Smooth muscle cell (in vitro differentiated cells): ENCODE measurements at regions not wholly inside any gene's neighbourhood (a gene's known extent, or its start where the extent isn't known, plus 50 kb on each side); places are given as distances from the start of the nearest gene placed in this dataset.

ENCODE experiments used
- DNase-seq: peaks from one replicate; lab custom pipeline; 2025; ENCODE audit not compliant: unreplicated experiment; lab: John Stamatoyannopoulos, UW
- H2AFZ ChIP-seq: fragments of 200-600 bp; sonication (generic); 2 replicates; pipeline ENCODE4 v1.6.0; 2016; ENCODE audit warnings: antibody characterized with exemption, low read depth, mild to moderate bottlenecking
- H3F3A ChIP-seq: fragments of 200-600 bp; sonication (generic); 2 replicates; pipeline ENCODE4 v1.6.0; 2017; ENCODE audit warnings: antibody characterized with exemption, low read depth
- H3K27ac ChIP-seq: fragments of 200-600 bp; sonication (generic); 2 replicates; pipeline ENCODE4 v1.5.1; 2016; ENCODE audit warnings: low read depth, mild to moderate bottlenecking
- H3K27me3 ChIP-seq: fragments of 200-600 bp; sonication (generic); 2 replicates; pipeline ENCODE4 v1.6.1; 2016; ENCODE audit warnings: low read depth, mild to moderate bottlenecking
- H3K36me3 ChIP-seq: fragments of 200-600 bp; sonication (generic); 2 replicates; pipeline ENCODE4 v1.5.1; 2016; ENCODE audit warnings: low read depth
- H3K4me1 ChIP-seq: fragments of 200-600 bp; sonication (generic); 2 replicates; pipeline ENCODE4 v1.5.1; 2016; ENCODE audit warnings: low read depth
- H3K4me2 ChIP-seq: fragments of 200-600 bp; sonication (generic); 2 replicates; pipeline ENCODE4 v1.6.0; 2016; ENCODE audit warnings: mild to moderate bottlenecking
- H3K4me3 ChIP-seq: fragments of 200-600 bp; sonication (generic); 2 replicates; pipeline ENCODE4 v1.5.1; 2016; ENCODE audit warnings: mild to moderate bottlenecking
- H3K79me2 ChIP-seq: fragments of 200-600 bp; sonication (generic); 2 replicates; pipeline ENCODE4 v1.6.0; 2016; ENCODE audit warnings: low read depth, mild to moderate bottlenecking
- H3K9ac ChIP-seq: fragments of 200-600 bp; sonication (generic); 2 replicates; pipeline ENCODE4 v1.6.0; 2016; ENCODE audit warnings: low read depth
- H3K9me3 ChIP-seq: fragments of 200-600 bp; sonication (generic); replicated peaks from 2 replicates; pipeline ENCODE4 v1.5.1; 2016; ENCODE audit warnings: low read depth
- H4K20me1 ChIP-seq: fragments of 200-600 bp; sonication (generic); 2 replicates; pipeline ENCODE4 v1.6.0; 2016; ENCODE audit warnings: low read depth
- CTCF ChIP-seq: fragments of 200-600 bp; sonication (generic); IDR thresholded peaks from 2 replicates; pipeline ENCODE4 v1.5.1; 2017; ENCODE audit warnings: borderline replicate concordance, mild to moderate bottlenecking, antibody characterized with exemption; ENCODE audit not compliant: insufficient read depth, poor library complexity, severe bottlenecking
- WGBS: methylation state at CpG from one replicate; pipeline ENCODE4 v1.1.7; 2016; ENCODE audit warnings: low lambda C conversion rate; 5-methylcytosine and 5-hydroxymethylcytosine counted together

GRCh38 chr4:138542191-138542776, 300.1 kb upstream of the SLC7A11 start:
- 69% methylated on average over 1 of the region's 1 CpG for WGBS
- no peaks in the 10 kb centered on the region for H3K79me2 ChIP-seq

DNA sequence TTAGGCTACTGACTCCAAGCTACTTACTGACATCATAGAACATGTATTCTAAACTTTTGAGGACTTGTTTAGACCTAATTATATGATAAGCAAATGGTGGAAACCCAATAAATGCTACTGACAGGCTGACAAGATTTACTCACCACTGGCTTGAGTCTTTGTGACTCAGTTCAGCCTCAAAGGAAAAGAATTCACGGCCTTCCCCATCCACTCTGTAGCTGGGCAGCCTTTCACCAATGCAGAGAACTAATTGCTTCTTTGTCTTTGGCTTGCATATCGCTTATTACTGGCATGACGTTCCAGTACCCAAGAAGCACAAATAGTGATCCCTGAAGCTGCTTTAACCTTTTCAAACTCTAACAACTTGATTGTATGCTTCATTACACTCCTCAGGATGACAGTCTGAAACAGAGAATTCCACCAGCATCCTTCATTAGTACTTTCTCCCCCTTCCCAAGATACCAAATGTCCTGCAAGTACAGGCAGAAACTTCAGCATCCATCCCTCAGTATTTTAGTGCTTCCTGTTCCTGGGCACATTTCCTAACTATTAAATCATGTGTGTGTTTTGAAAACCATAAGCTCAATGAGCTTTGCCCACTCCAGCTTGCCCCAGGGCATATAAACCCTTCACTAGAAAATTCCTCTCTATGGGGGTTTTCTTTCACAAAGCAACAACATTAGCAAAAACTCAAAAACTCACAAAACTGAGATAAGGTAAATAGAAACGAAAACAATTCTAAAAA, 298.1 kb upstream of the SLC7A11 start:
- H3K36me3 ChIP-seq: no peaks in the 10 kb centered on the region
- no peak overlapping the region for H3K4me3 ChIP-seq
- H3K9me3 ChIP-seq: no peaks in the 10 kb centered on the region
- DNase-seq: no peak
- no peaks in the 10 kb centered on the region for H3F3A ChIP-seq
- H3K9ac ChIP-seq: no peak overlapping the region
- 45% methylated on average over 4 of the region's 4 CpGs for WGBS
- H4K20me1 ChIP-seq: no peaks in the 10 kb centered on the region
- H3K4me2 ChIP-seq: peak overlapping the region; percentile 5
- peaks cover 3% of the 10 kb centered on the region for H3K4me1 ChIP-seq
- H2AFZ ChIP-seq: peak overlapping the region; percentile 5
- peak overlapping the region; percentile 13 for H3K27ac ChIP-seq
- no peaks in the 10 kb centered on the region for H3K79me2 ChIP-seq
- no peak for TF ChIP-seq CTCF
- H3K27me3 ChIP-seq: no peaks in the 10 kb centered on the region

More at GRCh38 chr4:138542191-138542776, 300.1 kb upstream of the SLC7A11 start:
- H3F3A ChIP-seq: no peaks in the 10 kb centered on the region
- H3K9me3 ChIP-seq: no peaks in the 10 kb centered on the region
- H3K4me1 ChIP-seq: peaks cover 3% of the 10 kb centered on the region
- TF ChIP-seq CTCF: no peak
- H3K36me3 ChIP-seq: no peaks in the 10 kb centered on the region
- no peak overlapping the region for H3K9ac ChIP-seq
- no peaks in the 10 kb centered on the region for H4K20me1 ChIP-seq
- H3K4me3 ChIP-seq: no peak overlapping the region
- H3K27me3 ChIP-seq: no peaks in the 10 kb centered on the region
- no peak overlapping the region for H3K4me2 ChIP-seq
- H2AFZ ChIP-seq: no peak overlapping the region
- DNase-seq: no peak
- no peak overlapping the region for H3K27ac ChIP-seq

GRCh38 chr4:138538743-138539142, 296.6 kb upstream of the SLC7A11 start:
- no peak for TF ChIP-seq CTCF
- H3K79me2 ChIP-seq: no peaks in the 10 kb centered on the region
- H3K36me3 ChIP-seq: no peaks in the 10 kb centered on the region
- H3K4me3 ChIP-seq: no peak overlapping the region
- WGBS: 82% methylated on average over 2 of the region's 2 CpGs
- H3K9ac ChIP-seq: no peak overlapping the region
- DNase-seq: no peak
- no peaks in the 10 kb centered on the region for H3K9me3 ChIP-seq
- H3K27me3 ChIP-seq: no peaks in the 10 kb centered on the region
- no peak overlapping the region for H3K27ac ChIP-seq
- H3F3A ChIP-seq: no peaks in the 10 kb centered on the region
- H3K4me2 ChIP-seq: no peak overlapping the region
- no peak overlapping the region for H2AFZ ChIP-seq
- H4K20me1 ChIP-seq: no peaks in the 10 kb centered on the region
- H3K4me1 ChIP-seq: peaks cover 3% of the 10 kb centered on the region
